Body of pancreas (tissue), 4 donors: ENCODE measurements at regions not wholly inside any gene's neighbourhood (a gene's known extent, or its start where the extent isn't known, plus 50 kb on each side); places are given as distances from the start of the nearest gene placed in this dataset.

Experiments used
- POLR2A ChIP-seq, 3 donors: fragments of 450-650 bp; IDR thresholded peaks; one replicate each; pipeline ENCODE4 v1.6.1; 2016; ENCODE audit warnings: antibody characterized with exemption in 3 of 3, mild to moderate bottlenecking in 2 of 3
- TF ChIP-seq, protein P1 (sequence below), 7 experiments: fragments of 450-650 bp in 4 of 7; fragments of 200-600 bp in 3 of 7; sonication (generic) in 3 of 7; IDR thresholded peaks; one replicate each; pipeline ENCODE4 v1.5.1; 2016 to 2019; ENCODE audit warnings: antibody characterized with exemption in 7 of 7

GRCh38 chr6:938916-939315 is 246.0 kb upstream of the EXOC2 start:
- TF ChIP-seq, protein P1, sequence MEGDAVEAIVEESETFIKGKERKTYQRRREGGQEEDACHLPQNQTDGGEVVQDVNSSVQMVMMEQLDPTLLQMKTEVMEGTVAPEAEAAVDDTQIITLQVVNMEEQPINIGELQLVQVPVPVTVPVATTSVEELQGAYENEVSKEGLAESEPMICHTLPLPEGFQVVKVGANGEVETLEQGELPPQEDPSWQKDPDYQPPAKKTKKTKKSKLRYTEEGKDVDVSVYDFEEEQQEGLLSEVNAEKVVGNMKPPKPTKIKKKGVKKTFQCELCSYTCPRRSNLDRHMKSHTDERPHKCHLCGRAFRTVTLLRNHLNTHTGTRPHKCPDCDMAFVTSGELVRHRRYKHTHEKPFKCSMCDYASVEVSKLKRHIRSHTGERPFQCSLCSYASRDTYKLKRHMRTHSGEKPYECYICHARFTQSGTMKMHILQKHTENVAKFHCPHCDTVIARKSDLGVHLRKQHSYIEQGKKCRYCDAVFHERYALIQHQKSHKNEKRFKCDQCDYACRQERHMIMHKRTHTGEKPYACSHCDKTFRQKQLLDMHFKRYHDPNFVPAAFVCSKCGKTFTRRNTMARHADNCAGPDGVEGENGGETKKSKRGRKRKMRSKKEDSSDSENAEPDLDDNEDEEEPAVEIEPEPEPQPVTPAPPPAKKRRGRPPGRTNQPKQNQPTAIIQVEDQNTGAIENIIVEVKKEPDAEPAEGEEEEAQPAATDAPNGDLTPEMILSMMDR (IDR thresholded peaks at IDR 0.05) = no peak
- TF ChIP-seq POLR2A (IDR thresholded peaks at IDR 0.05) = no peak
